ENCODE measurements at regions not wholly inside any gene's neighbourhood (a gene's known extent, or its start where the extent isn't known, plus 50 kb on each side); places are given as distances from the start of the nearest gene placed in this dataset.
"Not testable (repeated sequence)": the region's sequence is repeated elsewhere in the genome, so short reads cannot be mapped to it uniquely, and the experiment has no call there.

DNA sequence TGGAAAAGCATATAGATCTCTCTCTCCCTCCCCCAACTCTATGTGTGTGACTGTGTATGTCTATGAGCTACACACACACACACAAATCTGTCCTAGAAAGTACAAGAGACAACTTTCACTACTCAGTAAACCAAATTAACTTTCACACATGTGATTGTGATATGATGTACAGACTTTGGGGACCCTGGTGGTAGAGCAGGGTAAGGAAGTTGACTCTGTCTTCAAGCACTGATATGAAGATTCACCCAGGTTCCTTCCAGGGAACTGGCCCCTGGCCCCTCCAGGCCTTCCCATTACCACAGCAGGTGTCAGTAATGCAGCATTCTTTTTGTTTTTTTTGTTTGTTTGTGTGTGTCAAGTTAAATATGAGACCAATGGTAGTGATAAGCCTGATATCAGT, 66.1 kb upstream of the PTH start:
- CTCF ChIA-PET = no interaction called here
- POLR2A ChIA-PET (ENCODE audit: unreplicated experiment) = no interaction called here

DNA sequence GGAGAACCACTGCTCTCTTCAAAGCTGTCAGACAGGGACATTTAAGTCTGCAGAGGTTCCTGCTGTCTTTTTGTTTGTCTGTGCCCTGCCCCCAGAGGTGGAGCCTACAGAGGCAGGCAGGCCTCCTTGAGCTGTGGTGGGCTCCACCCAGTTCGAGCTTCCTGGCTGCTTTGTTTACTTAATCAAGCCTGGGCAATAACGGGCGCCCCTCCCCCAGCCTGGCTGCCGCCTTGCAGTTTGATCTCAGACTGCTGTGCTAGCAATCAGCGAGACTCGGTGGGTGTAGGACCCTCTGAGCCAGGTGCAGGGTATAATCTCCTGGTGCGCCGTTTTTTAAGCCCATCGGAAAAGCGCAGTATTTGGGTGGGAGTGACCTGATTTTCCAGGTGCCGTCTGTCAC, 64.5 kb upstream of the PTH start:
- POLR2A ChIA-PET (ENCODE audit: unreplicated experiment); H3F3A ChIP-seq (ENCODE audit: insufficient read depth, low read depth); BruUV-seq (replicated peaks); intact Hi-C loops (cut with micrococcal nuclease; ENCODE audit: unreplicated experiment); H3K9me2 ChIP-seq (ENCODE audit: insufficient read depth); H3K36me3 ChIP-seq (ENCODE audit: low read depth); H3K27me3 ChIP-seq (ENCODE audit: insufficient read depth, low read depth); H3K79me2 ChIP-seq (ENCODE audit: low read depth); H3K4me2 ChIP-seq; CTCF ChIA-PET; H3K4me3 ChIP-seq; H3K27ac ChIP-seq; H2AFZ ChIP-seq; H3K4me1 ChIP-seq (replicated peaks; ENCODE audit: insufficient read depth); H4K20me1 ChIP-seq (ENCODE audit: insufficient read depth); H3K9me3 ChIP-seq (ENCODE audit: insufficient read depth, low read depth): not testable (repeated sequence)
- peak in 1 of 2 experiments; percentile 3 for DNase-seq

More for the DNA sequence above, 66.1 kb upstream of the PTH start:
- Histone ChIP-seq H3K36me3 (ENCODE audit: low read depth) (no peaks in the 10 kb centered on the region), H3K4me3 (no peak overlapping the region), H3K9me2 (ENCODE audit: insufficient read depth) (no peaks in the 10 kb centered on the region), H3K4me1 (replicated peaks; ENCODE audit: insufficient read depth) (no peaks in the 10 kb centered on the region), H2AFZ (no peak overlapping the region), H3K27ac (no peak overlapping the region), H3K27me3 (ENCODE audit: insufficient read depth, low read depth) (no peaks in the 10 kb centered on the region), H4K20me1 (ENCODE audit: insufficient read depth) (no peaks in the 10 kb centered on the region), H3K9me3 (ENCODE audit: insufficient read depth, low read depth) (no peaks in the 10 kb centered on the region), H3K4me2 (no peak overlapping the region), H3F3A (ENCODE audit: insufficient read depth, low read depth) (no peaks in the 10 kb centered on the region), H3K79me2 (ENCODE audit: low read depth) (no peaks in the 10 kb centered on the region)
- TF ChIP-seq, protein P1, sequence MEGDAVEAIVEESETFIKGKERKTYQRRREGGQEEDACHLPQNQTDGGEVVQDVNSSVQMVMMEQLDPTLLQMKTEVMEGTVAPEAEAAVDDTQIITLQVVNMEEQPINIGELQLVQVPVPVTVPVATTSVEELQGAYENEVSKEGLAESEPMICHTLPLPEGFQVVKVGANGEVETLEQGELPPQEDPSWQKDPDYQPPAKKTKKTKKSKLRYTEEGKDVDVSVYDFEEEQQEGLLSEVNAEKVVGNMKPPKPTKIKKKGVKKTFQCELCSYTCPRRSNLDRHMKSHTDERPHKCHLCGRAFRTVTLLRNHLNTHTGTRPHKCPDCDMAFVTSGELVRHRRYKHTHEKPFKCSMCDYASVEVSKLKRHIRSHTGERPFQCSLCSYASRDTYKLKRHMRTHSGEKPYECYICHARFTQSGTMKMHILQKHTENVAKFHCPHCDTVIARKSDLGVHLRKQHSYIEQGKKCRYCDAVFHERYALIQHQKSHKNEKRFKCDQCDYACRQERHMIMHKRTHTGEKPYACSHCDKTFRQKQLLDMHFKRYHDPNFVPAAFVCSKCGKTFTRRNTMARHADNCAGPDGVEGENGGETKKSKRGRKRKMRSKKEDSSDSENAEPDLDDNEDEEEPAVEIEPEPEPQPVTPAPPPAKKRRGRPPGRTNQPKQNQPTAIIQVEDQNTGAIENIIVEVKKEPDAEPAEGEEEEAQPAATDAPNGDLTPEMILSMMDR (conservative IDR thresholded peaks at IDR 0.05) = no peak
- no peak for TF ChIP-seq EZH2 (IDR thresholded peaks at IDR 0.05; ENCODE audit: low read depth)
- no peak for DNase-seq
- intact Hi-C loops (cut with micrococcal nuclease; ENCODE audit: unreplicated experiment) = no loop called here
- no TSS peak for BruUV-seq (replicated peaks)

DNA sequence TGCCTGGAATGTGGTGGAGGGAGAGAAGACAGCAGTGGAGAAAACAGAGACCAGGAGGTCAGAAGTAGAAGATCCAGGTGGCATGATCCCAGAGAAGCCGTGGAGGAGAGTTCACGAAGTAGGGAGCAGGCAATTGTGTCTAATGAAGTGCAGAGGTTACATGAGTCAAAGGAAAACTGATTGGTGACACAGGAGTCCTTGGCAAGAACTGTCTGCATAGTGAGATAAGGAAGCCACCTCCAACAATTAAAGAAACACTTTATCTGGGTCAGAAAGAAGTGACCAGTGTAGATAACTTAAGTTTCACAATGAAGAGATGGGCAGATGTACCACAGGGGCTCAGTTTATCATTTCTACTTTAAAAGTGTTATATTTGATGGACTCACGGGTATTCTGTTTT, 57.0 kb upstream of the PTH start:
- no peaks in the 10 kb centered on the region for H3K9me3 ChIP-seq (ENCODE audit: insufficient read depth, low read depth)
- H3F3A ChIP-seq (ENCODE audit: insufficient read depth, low read depth) = no peaks in the 10 kb centered on the region
- H3K79me2 ChIP-seq (ENCODE audit: low read depth) = no peaks in the 10 kb centered on the region
- BruUV-seq (replicated peaks) = no TSS peak
- no peaks in the 10 kb centered on the region for H3K9me2 ChIP-seq (ENCODE audit: insufficient read depth)
- no peaks in the 10 kb centered on the region for H3K27me3 ChIP-seq (ENCODE audit: insufficient read depth, low read depth)
- H3K4me1 ChIP-seq (replicated peaks; ENCODE audit: insufficient read depth) = no peaks in the 10 kb centered on the region
- no peak for TF ChIP-seq EZH2 (IDR thresholded peaks at IDR 0.05; ENCODE audit: low read depth)
- TF ChIP-seq, protein P1 (conservative IDR thresholded peaks at IDR 0.05) = no peak
- intact Hi-C loops (cut with micrococcal nuclease; ENCODE audit: unreplicated experiment) = no loop called here
- H3K4me2 ChIP-seq = no peak overlapping the region
- H2AFZ ChIP-seq = no peak overlapping the region
- no peak for DNase-seq
- no peak overlapping the region for H3K4me3 ChIP-seq
- H3K36me3 ChIP-seq (ENCODE audit: low read depth) = no peaks in the 10 kb centered on the region
- no peak overlapping the region for H3K27ac ChIP-seq
- ChIA-PET CTCF (no interaction called here), POLR2A (ENCODE audit: unreplicated experiment) (no interaction called here)
- H4K20me1 ChIP-seq (ENCODE audit: insufficient read depth) = no peaks in the 10 kb centered on the region

DNA sequence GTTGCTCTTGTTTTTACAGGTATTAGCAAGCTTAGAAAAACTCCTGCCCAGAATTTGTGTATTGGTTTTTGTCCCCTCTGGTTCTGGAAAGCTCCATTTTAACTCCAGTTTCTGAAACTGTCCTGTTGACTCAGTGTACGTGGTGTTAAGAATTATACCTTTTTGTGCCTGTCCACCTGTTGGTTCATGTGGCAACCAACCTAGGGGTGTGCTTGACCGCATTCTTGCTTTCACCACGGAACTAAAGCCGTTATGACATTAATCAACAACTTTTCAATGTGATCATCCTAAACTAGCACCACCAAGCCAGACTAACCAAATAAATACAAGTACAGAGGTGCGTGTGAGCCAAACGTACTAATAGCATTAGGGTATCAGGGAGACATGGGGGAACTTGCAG, 56.0 kb upstream of the PTH start:
- intact Hi-C loops (cut with micrococcal nuclease; ENCODE audit: unreplicated experiment) = no loop called here
- Histone ChIP-seq H3F3A (ENCODE audit: insufficient read depth, low read depth) (no peaks in the 10 kb centered on the region), H3K4me1 (replicated peaks; ENCODE audit: insufficient read depth) (no peaks in the 10 kb centered on the region), H3K9me2 (ENCODE audit: insufficient read depth) (no peaks in the 10 kb centered on the region), H3K9me3 (ENCODE audit: insufficient read depth, low read depth) (no peaks in the 10 kb centered on the region), H3K4me3 (no peak overlapping the region), H3K36me3 (ENCODE audit: low read depth) (no peaks in the 10 kb centered on the region), H4K20me1 (ENCODE audit: insufficient read depth) (no peaks in the 10 kb centered on the region), H3K79me2 (ENCODE audit: low read depth) (no peaks in the 10 kb centered on the region), H2AFZ (no peak overlapping the region), H3K27me3 (ENCODE audit: insufficient read depth, low read depth) (no peaks in the 10 kb centered on the region), H3K4me2 (no peak overlapping the region), H3K27ac (no peak overlapping the region)
- TF ChIP-seq, protein P1 (conservative IDR thresholded peaks at IDR 0.05) = no peak
- no peak for TF ChIP-seq EZH2 (IDR thresholded peaks at IDR 0.05; ENCODE audit: low read depth)
- ChIA-PET POLR2A (ENCODE audit: unreplicated experiment) (no interaction called here), CTCF (no interaction called here)
- DNase-seq = no peak
- no TSS peak for BruUV-seq (replicated peaks)

Data from PC-9 (cell line).